Aorta (tissue), 5 donors: ENCODE measurements at regions not wholly inside any gene's neighbourhood (a gene's known extent, or its start where the extent isn't known, plus 50 kb on each side); places are given as distances from the start of the nearest gene placed in this dataset.
"Not testable (repeated sequence)": the region's sequence is repeated elsewhere in the genome, so short reads cannot be mapped to it uniquely, and the experiment has no call there.

Source experiments
- ATAC-seq: fragments of 200-7000 bp; cut with Tn5 transposase; one replicate; pipeline ENCODE4 v1.9.1; 2022; ENCODE audit warnings: moderate library complexity; ENCODE audit not compliant: low FRiP score
- DNase-seq, 2 donors: peaks; one replicate each; pipeline ENCODE4 v3.0.0-alpha.2; 2020
- H3K27ac ChIP-seq, 2 donors: one replicate each; pipeline ENCODE4 v1.5.1; 2013; ENCODE audit warnings: low read length in 2 of 2, mild to moderate bottlenecking in 2 of 2, moderate library complexity in 2 of 2, control low read depth in 1 of 2, inconsistent platforms in 1 of 2, low read depth in 1 of 2
- H3K27me3 ChIP-seq, 2 donors: one replicate each; pipeline ENCODE4 v1.6.1; 2013; ENCODE audit warnings: control low read depth in 1 of 2, low read length in 1 of 2, mild to moderate bottlenecking in 1 of 2, moderate library complexity in 1 of 2; ENCODE audit not compliant: insufficient read depth in 2 of 2, control insufficient read depth in 1 of 2
- H3K36me3 ChIP-seq, 2 donors: one replicate each; pipeline ENCODE4 v1.6.1; 2013; ENCODE audit warnings: control low read depth in 1 of 2, low read length in 1 of 2, mild to moderate bottlenecking in 1 of 2; ENCODE audit not compliant: insufficient read depth in 2 of 2, control insufficient read depth in 1 of 2
- H3K4me1 ChIP-seq, 2 donors: one replicate each; pipeline ENCODE4 v1.6.1; 2013; ENCODE audit warnings: low read length in 2 of 2, control low read depth in 1 of 2, mild to moderate bottlenecking in 1 of 2, moderate library complexity in 1 of 2; ENCODE audit not compliant: insufficient read depth in 2 of 2, control insufficient read depth in 1 of 2
- H3K4me3 ChIP-seq, 2 donors: one replicate each; pipeline ENCODE4 v1.5.1; 2013; ENCODE audit warnings: low read length in 2 of 2, control low read depth in 1 of 2, mild to moderate bottlenecking in 1 of 2
- H3K9me3 ChIP-seq: one replicate; pipeline ENCODE4 v1.6.1; 2013; ENCODE audit warnings: mild to moderate bottlenecking, low read length; ENCODE audit not compliant: control insufficient read depth
- WGBS, 2 donors: extraction: QIAGEN DNeasy Blood & Tissue Kit; methylation state at CpG; one replicate each; pipeline ENCODE4 v1.1.7; 2013; 5-methylcytosine and 5-hydroxymethylcytosine counted together
- intact Hi-C, 2 donors: fragments of 100-400 bp; cut with DNase I; formaldehyde crosslinking; loops; one replicate each; pipeline versions ENCODE4 v1.14.2 to v1.15.0; 2022
- donor health status: healthy with polysubstance abuse.
- donor health status: Bipolar disorder and iron deficiency.
- donor health status: DM: no; HTN: no; CAD: no.
- donor health status: DM: no; HTN: no; CAD: no.
- donor health status: DM: yes; HTN: yes; CAD: no.

- Histone ChIP-seq H3K27me3 (no peaks in the 10 kb centered on the region), H3K4me3 (no peak overlapping the region), H3K36me3 (no peaks in the 10 kb centered on the region), H3K4me1 (no peaks in the 10 kb centered on the region), H3K9me3 (no peaks in the 10 kb centered on the region), H3K27ac (no peak overlapping the region)
- ATAC-seq, result no peak
- intact Hi-C loops, result no loop called here
- 96% methylated on average over 3 of the region's 3 CpGs for WGBS, 2 donors
- DNase-seq, result no peak
These were observed 292.1 kb upstream of the ANKRD50 start for GRCh38 chr4:125004676-125005075.

- Histone ChIP-seq H3K27ac (no peak overlapping the region), H3K4me1 (no peaks in the 10 kb centered on the region), H3K9me3 (no peaks in the 10 kb centered on the region), H3K36me3 (no peaks in the 10 kb centered on the region), H3K27me3 (no peaks in the 10 kb centered on the region), H3K4me3 (no peak overlapping the region)
- ATAC-seq (no peak), DNase-seq (no peak)
- intact Hi-C loops, result no loop called here
- 94 to 100% methylated on average over 3 of the region's 3 CpGs for WGBS, 2 donors
These were observed 291.3 kb upstream of the ANKRD50 start for GRCh38 chr4:125003840-125004239.

DNA sequence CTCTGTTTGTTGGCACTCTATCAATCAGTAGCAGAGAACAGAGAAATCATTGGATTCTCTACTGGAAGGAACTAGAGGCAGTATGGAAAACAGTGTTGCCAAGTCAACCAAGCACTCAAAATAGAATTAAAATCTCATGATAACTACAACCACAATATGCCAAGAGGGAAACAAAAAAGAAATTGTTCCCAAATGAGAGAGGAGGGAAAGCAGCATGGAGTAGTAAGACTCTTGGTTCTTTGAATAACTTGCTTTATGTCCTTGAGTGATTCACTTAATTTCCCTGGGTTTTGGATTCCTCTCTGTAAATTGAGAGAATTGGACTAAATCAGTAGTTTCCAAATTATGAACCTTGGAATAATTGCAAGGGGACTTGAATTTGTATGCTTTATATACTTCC is 285.5 kb upstream of the ANKRD50 start:
- ATAC-seq (no peak), DNase-seq (no peak)
- no peaks in the 10 kb centered on the region for H3K9me3 ChIP-seq
- H3K4me3 ChIP-seq, result no peak overlapping the region
- H3K27ac ChIP-seq, result no peak overlapping the region
- no peaks in the 10 kb centered on the region for H3K27me3 ChIP-seq
- intact Hi-C loops, result no loop called here
- H3K4me1 ChIP-seq, result no peaks in the 10 kb centered on the region
- H3K36me3 ChIP-seq, result no peaks in the 10 kb centered on the region

DNA sequence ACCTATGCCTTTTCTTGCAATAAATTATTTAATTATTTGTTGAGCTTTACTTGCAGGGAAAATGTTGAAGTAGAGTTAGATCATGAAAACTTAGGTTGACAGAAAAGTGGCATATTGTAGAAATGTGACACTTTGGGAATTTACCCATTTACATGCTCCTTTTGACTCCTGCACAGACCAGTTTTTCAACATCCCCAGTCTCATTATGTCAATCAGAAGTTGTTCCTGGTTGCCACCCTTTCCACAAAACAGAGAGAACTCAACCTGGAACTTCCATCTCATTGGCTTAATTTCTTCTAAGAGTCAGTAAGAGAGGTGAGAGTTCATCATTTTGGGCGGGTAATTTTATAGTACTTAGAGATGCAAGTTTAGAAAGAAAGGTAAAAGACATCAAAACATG is 284.6 kb upstream of the ANKRD50 start:
- Histone ChIP-seq H3K36me3 (no peaks in the 10 kb centered on the region), H3K4me3 (no peak overlapping the region), H3K4me1 (no peaks in the 10 kb centered on the region), H3K9me3 (no peaks in the 10 kb centered on the region), H3K27me3 (no peaks in the 10 kb centered on the region), H3K27ac (no peak overlapping the region)
- WGBS, 2 donors, result 96 to 100% methylated on average over 1 of the region's 1 CpG
- intact Hi-C loops, result no loop called here
- ATAC-seq (no peak), DNase-seq (no peak)

DNA sequence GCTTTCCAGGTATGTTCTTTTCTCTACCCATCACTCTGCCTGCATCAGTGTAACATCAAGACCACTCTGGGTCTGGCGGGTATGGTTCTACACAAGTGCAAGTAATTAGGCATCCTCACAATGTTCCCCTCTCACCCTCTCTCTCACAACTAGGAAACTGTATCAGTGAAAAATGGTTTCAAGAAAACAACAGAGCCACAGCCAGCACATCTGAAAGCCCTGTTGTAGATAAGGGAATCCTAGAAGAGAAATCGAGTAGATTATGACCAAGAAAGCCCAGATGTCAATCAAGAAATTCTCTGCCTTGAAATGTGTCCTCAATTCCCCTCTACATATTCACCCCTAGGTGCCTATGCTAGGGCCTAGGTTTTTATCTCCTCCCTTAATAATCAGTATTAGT is 281.3 kb upstream of the ANKRD50 start:
- intact Hi-C loops, result no loop called here
- WGBS, 2 donors, result 79 to 80% methylated on average over 2 of the region's 2 CpGs

DNA sequence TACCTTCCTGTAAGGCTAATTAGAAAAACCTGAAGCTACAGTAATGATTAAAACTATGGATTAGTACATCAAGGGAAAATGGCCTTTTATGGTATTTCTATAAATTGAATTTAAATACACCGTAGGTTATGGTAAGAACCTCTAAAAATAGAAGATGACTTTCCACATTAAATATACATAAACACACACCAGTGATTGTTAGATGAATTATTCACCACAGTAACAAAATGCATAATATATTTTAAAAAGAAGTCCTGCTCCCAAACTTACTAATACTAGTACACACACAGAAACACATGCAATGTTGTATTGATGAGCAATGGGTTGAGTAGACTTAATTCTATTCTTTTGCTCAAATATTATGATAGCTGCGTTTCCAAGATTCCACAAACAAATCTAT is 277.9 kb upstream of the ANKRD50 start:
- Histone ChIP-seq H3K27me3 (no peaks in the 10 kb centered on the region), H3K9me3 (no peaks in the 10 kb centered on the region), H3K27ac (no peak overlapping the region), H3K4me1 (no peaks in the 10 kb centered on the region), H3K4me3 (no peak overlapping the region), H3K36me3 (no peaks in the 10 kb centered on the region)
- intact Hi-C loops, result no loop called here
- 66 to 68% methylated on average over 2 of the region's 2 CpGs for WGBS, 2 donors
- DNase-seq, result no peak
- no peak for ATAC-seq

More for the DNA sequence above, 281.3 kb upstream of the ANKRD50 start:
- no peak for DNase-seq
- no peak overlapping the region for H3K4me3 ChIP-seq
- no peak for ATAC-seq
- no peaks in the 10 kb centered on the region for H3K27me3 ChIP-seq
- H3K4me1 ChIP-seq, result no peaks in the 10 kb centered on the region
- no peak overlapping the region for H3K27ac ChIP-seq
- no peaks in the 10 kb centered on the region for H3K9me3 ChIP-seq
- no peaks in the 10 kb centered on the region for H3K36me3 ChIP-seq

DNA sequence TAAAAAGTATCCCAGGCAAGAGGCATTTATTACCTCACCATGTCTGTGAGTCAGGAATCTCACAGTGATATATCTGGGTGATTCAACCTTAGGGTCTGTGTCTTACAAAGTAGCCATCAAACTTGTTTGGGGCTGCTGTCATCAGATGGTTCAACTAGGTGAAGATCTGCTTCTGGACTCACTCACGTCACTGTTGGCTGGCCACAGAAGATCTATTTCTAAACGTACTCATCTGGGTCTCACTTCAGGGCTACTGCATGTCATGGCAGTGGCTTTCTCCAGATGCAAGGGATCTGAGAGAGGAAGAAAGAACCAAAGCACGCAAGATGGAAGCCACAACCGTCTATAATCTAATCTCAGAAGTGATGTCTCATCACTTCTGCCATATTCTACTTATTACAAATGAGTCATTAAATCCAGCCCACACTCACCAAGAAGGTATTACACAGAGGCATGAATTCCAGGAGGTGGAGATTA is 267.8 kb upstream of the ANKRD50 start:
- WGBS, 2 donors, result 74 to 78% methylated on average over 4 of the region's 4 CpGs
- Histone ChIP-seq H3K9me3 (no peaks in the 10 kb centered on the region), H3K27me3 (no peaks in the 10 kb centered on the region), H3K36me3 (no peaks in the 10 kb centered on the region), H3K27ac (no peak overlapping the region), H3K4me3 (no peak overlapping the region), H3K4me1 (no peaks in the 10 kb centered on the region)
- ATAC-seq (no peak), DNase-seq (no peak)
- intact Hi-C loops, result no loop called here

DNA sequence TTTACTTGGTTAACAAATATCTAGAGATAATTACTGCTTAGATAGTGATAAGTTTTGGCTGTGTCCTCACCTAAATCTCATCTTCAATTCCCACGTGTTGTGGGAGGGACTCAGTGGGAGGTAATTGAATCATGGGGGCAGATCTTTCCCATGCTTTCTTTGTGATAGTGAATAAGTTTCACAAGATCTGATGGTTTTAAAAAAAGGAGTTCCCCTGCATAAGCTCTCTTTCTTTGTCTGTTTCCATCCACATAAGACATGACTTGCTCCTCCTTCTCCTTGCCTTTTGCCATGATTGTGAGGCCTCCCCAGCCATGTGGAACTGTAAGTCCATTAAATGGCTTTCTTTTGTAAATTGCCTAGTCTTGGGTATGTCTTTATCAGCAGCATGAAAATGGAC is 266.0 kb upstream of the ANKRD50 start:
- H3K27me3 ChIP-seq, DNase-seq, intact Hi-C loops, ATAC-seq, H3K4me1 ChIP-seq, H3K36me3 ChIP-seq, H3K4me3 ChIP-seq, H3K27ac ChIP-seq, H3K9me3 ChIP-seq: not testable (repeated sequence)
- 70 to 74% methylated on average over 1 of the region's 1 CpG for WGBS, 2 donors

- Histone ChIP-seq H3K4me3 (no peak overlapping the region), H3K4me1 (no peaks in the 10 kb centered on the region), H3K36me3 (no peaks in the 10 kb centered on the region), H3K27ac (no peak overlapping the region), H3K27me3 (no peaks in the 10 kb centered on the region), H3K9me3 (no peaks in the 10 kb centered on the region)
- DNase-seq (no peak), ATAC-seq (no peak)
- intact Hi-C loops, result no loop called here
These were observed 264.5 kb upstream of the ANKRD50 start for GRCh38 chr4:124977045-124977444.
